HG03521 (cell line): ENCODE measurements at regions not wholly inside any gene's neighbourhood (a gene's known extent, or its start where the extent isn't known, plus 50 kb on each side); places are given as distances from the start of the nearest gene placed in this dataset.

Experiments
- ATAC-seq: cut with Tn5 transposase; IDR thresholded peaks from one replicate; pipeline ENCODE4 v1.9.1; 2021; ENCODE audit warnings: mild to moderate bottlenecking, moderate library complexity; ENCODE audit not compliant: unreplicated experiment

DNA sequence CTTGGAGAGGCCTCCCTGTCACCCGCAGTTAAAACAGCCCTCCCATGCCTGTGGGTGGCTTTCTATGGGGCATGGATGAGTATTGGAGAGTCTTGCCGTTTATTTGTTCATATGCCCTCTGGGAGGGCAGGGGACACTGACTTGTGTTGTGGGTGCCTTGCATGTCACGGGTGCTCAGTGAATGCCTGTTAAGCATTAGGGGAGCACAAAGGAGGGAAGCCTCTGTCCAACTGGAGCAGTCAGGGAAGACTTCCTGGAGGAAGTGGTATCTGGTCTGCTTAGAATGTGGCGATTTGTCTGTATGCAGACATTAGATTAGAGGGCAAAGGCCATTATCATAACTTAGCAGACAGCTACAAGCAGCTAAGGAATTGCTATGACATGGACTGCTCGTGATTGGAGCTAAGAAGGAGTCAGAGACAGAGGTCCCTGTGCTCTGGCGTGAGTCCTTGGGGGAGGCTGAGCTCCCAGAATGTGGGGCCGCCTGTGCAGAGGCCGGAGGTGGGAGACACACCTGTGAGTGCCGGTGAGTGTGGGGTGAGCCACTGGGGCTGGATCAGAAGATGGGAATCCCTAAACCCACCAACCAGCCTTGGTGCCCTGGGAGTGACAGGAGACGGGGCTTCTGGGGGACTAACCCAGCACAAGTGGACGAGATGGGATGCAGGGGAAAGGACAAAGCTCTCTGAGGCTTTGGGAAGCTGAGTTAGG is 286.1 kb downstream of the SEC14L1 start:
- no peak for ATAC-seq

DNA sequence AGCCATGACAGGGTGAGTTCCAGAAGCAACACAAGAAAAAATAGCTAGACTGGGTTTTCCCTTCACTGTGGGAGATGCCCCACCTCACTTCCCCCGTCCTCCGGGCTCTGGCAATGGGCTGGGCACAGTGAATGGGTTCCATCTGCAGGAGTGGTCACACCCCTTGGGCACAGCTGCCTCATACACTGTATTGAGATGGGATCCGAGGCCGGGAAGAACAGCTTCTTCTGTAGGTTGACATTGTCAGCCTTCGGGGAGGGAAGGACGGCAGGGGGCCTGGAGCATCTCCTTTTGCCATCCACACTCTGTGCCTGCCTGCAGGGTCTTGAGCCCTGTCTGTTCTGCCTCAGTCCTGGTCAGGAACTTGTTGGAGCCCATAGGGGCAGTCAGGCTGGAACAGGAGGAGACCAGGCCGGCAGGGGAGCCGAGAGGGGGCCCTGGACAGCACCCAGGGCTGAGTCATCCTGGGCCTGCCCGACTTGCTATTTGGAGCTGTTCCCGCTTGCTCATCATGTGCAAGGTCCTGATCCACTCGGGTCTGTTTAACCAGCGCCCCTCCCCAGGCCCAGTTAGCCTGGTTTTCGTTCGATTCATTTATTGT is 286.7 kb downstream of the SEC14L1 start:
- ATAC-seq: no peak

GRCh38 chr17:77428020-77428748 is 287.4 kb downstream of the SEC14L1 start:
- no peak for ATAC-seq

DNA sequence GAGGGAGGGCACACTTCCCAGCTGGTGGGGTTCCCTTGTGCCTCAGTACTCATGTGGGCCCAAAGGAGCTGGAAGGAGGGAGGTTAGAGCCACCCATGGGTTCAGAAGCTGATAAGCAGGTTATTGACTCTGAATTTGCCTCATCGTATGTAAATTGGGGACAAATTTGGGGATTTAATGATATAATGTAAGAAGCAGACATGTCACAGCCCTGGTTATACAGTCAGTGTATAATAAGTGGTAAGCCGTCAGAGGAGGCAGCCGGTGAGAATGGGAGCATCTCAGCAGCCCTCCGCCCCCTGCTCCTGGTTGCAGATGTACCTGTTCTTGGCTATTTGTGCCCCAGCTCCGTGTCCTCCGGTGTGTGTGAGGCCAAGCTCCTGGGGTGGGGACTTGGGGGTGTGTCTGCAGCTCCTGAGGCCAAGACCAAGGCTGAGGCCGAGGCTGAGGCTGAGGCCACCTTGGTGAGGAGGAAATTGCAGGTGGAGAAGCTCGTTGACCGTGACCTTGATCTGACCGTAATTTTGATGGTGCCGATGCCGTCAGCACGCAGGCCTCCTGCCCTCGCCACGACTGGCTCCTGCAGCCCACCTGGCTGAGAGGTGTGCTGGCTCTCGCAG is 288.1 kb downstream of the SEC14L1 start:
- no peak for ATAC-seq

GRCh38 chr17:77429369-77429968 is 288.7 kb downstream of the SEC14L1 start:
- no peak for ATAC-seq

DNA sequence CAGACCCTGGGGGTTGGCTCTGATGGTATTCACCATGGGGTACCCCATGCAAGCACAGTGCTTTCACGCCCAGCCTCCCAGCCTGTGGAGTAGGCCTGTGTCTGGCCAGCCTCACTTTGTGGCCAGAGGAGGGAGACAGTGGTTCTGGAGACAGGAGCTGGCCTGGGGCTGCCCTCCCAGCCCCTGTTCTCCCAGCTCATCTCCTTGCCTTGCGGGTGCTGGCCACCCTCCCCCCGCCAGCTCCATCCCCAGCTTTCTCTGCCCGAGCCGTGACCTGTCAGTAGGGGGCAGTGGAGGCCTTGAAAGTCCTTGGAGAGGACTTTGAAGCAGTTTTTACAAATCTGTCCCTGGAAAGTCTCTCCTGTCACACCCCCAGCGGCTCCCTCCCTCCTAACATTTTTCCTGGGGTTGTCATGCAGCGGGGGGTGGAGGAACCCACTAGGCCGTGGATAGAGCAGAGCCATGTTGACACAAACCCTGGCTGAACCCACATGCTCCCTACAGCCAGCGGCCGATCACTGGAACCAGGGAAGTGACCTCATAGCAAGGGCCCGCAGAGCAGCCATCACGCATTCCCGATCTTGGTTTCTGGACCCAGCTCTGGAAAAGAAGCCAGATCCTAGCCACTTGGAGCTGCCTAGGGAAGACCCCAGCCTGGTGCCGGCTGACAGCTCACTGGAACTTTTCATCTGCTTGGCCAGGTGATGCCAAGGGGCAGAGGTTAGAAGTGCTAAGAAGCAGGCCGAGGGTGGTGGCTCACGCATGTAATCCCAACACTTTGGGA is 289.4 kb downstream of the SEC14L1 start:
- no peak for ATAC-seq

GRCh38 chr17:77432034-77432661 is 291.4 kb downstream of the SEC14L1 start:
- no peak for ATAC-seq

DNA sequence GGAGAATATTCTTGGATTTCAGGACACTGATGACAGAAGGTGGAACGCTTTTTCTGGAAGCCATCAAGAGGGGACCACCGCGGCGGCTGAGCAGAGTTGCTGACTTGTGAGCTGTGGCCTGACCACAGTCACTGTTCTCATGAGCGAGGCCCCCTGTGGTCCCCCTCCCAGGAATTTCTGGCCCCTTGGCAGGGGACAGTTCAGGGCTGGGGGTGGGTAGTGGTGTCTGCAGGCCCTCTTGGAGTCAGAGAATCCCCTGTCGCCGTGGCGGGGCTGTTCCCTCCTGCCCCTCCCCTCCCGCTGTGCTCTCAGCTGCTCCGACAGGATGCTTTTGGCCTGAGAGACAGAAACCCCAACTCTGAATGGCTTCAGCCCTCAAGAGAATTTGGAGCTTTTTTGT is 292.0 kb downstream of the SEC14L1 start:
- ATAC-seq: no peak

GRCh38 chr17:77433385-77434135 is 292.8 kb downstream of the SEC14L1 start:
- ATAC-seq: no peak

- ATAC-seq: no peak
These were observed 293.7 kb downstream of the SEC14L1 start for GRCh38 chr17:77434136-77435114.

- ATAC-seq: no peak
These were observed 294.7 kb downstream of the SEC14L1 start for GRCh38 chr17:77435272-77436057.

DNA sequence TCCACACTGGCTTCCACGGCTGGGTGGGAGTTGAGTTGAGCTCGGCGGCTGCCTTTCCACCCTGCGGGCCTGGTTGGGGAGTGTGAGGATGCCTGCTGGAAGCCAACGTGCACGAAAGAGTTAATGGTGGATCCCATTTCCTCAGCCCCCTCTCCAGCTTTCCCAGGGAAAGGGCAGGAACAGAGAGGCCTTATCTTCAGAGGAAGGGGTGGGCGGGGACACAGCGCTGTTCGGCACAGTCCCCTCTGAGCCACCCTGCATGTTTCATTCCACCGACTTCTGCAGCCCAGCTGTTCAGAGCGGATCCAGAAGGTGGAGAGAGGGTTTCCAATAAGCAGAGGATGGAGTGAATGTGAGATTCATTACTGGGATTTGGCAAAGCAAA is 295.3 kb downstream of the SEC14L1 start:
- ATAC-seq: no peak

DNA sequence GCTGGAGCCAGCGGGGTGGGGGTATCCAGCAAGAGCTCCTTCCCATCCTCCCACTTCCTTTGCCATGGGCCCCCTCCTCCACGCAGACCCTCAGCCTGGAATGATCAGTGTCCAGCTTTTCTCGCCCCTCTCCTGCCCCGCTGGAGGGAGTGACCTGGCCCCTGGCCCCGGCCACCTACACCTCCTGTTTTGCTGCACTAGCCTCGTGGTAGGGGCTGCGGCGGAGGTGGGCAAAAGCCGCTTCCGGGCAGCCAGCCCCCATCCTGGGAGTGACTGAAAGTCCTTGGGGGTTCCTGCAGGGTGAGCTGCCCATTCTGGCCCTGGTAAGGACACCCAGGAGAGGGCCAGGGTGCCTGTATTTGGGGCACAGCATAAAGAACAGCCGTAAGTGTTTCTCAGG is 295.7 kb downstream of the SEC14L1 start:
- no peak for ATAC-seq

DNA sequence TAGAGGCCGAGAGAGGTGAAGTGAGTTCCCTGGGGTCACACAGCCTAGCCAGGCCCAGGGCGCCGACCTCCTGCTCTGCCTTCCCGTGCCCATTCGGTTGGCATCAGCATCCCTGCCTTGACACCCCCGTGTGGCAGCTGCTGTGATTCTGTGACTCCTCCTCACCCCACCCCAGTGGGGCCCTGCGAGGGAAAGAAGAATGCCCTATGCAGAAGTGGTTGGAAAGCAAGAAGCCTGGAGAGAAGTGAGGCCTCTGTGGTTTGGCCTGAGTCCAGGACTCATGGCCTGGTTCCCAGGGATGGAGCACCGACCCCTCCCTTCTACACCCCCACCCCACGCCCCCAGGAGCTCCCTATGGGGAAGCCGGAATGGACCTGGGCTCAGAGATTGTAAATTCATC is 296.2 kb downstream of the SEC14L1 start:
- no peak for ATAC-seq

DNA sequence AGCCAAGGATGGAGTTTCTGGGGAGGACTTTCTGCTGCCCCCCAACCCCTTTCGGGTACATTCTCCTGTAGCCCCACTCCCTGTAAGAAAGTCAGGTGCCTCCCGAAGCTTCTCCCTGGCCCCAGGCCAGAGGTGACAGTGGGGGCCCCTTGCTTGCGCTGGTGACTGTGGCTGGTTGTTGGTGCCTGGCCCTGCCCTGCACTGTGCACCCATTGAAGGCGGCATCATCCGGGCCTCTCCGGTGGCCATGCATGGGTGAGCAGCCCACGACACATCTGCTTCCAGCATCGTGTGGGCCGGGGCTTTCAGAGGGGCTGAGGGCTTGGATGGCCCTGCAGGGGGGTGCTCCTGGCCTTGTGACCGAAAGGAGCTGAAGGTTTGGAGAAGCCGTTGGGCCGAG is 297.0 kb downstream of the SEC14L1 start:
- ATAC-seq: no peak

- no peak for ATAC-seq
These were observed 297.7 kb downstream of the SEC14L1 start for GRCh38 chr17:77438241-77439188.
